ENCODE measurements at regions not wholly inside any gene's neighbourhood (a gene's known extent, or its start where the extent isn't known, plus 50 kb on each side); places are given as distances from the start of the nearest gene placed in this dataset.

- H3K27ac ChIP-seq (ENCODE audit: low read depth, low read length, poor library complexity, severe bottlenecking), result no peak overlapping the region
- no peak for DNase-seq (ENCODE audit: low spot score)
- no peak for TF ChIP-seq EZH2phosphoT487 (IDR thresholded peaks at IDR 0.05; ENCODE audit: borderline replicate concordance, low read depth, low read length)
- no peak for TF ChIP-seq CTCF (conservative IDR thresholded peaks at IDR 0.05; ENCODE audit: low read length)
- no peak overlapping the region for H3K4me3 ChIP-seq (ENCODE audit: low read depth, low read length, poor library complexity, severe bottlenecking)
- H3K36me3 ChIP-seq (ENCODE audit: insufficient read depth, low read length), result no peaks in the 10 kb centered on the region
- H3K4me1 ChIP-seq (ENCODE audit: insufficient read depth, low read length, poor library complexity, severe bottlenecking), result no peaks in the 10 kb centered on the region
- no TSS peak for BruUV-seq (replicated peaks)
- no peak overlapping the region for H2AFZ ChIP-seq (ENCODE audit: low read length)
- no peak overlapping the region for H3K4me2 ChIP-seq (ENCODE audit: low read length)
- no peaks in the 10 kb centered on the region for H3K9me2 ChIP-seq (ENCODE audit: insufficient read depth, low read length)
- intact Hi-C loops (cut with micrococcal nuclease; ENCODE audit: unreplicated experiment), result no loop called here
- POLR2A ChIA-PET, result interaction anchor here (0.7 kb wide), 1 partner anchor 54 kb away, joined by 3 read pairs; no protein-coding TSS in a partner anchor
- H4K20me1 ChIP-seq (ENCODE audit: insufficient read depth, low read length), result no peaks in the 10 kb centered on the region
- CTCF ChIA-PET (ENCODE audit: unreplicated experiment), result no interaction called here
- no peaks in the 10 kb centered on the region for H3K79me2 ChIP-seq (ENCODE audit: insufficient read depth, low read depth, low read length)
- H3K9me3 ChIP-seq (ENCODE audit: low read length), result no peaks in the 10 kb centered on the region
Measured at GRCh38 chr1:194990483-194990882, 1617.8 kb downstream of the KCNT2 start.

GRCh38 chr1:194975913-194976312 is 1632.3 kb downstream of the KCNT2 start:
- DNase-seq (ENCODE audit: low spot score), result no peak
- H3K4me2 ChIP-seq (ENCODE audit: low read length), result no peak overlapping the region
- TF ChIP-seq CTCF (conservative IDR thresholded peaks at IDR 0.05; ENCODE audit: low read length) (no peak), EZH2phosphoT487 (IDR thresholded peaks at IDR 0.05; ENCODE audit: borderline replicate concordance, low read depth, low read length) (no peak)
- no peaks in the 10 kb centered on the region for H4K20me1 ChIP-seq (ENCODE audit: insufficient read depth, low read length)
- H3K9me3 ChIP-seq (ENCODE audit: low read length), result no peaks in the 10 kb centered on the region
- no peak overlapping the region for H2AFZ ChIP-seq (ENCODE audit: low read length)
- H3K4me1 ChIP-seq (ENCODE audit: insufficient read depth, low read length, poor library complexity, severe bottlenecking), result no peaks in the 10 kb centered on the region
- H3K9me2 ChIP-seq (ENCODE audit: insufficient read depth, low read length), result no peaks in the 10 kb centered on the region
- H3K36me3 ChIP-seq (ENCODE audit: insufficient read depth, low read length), result no peaks in the 10 kb centered on the region
- no TSS peak for BruUV-seq (replicated peaks)
- POLR2A ChIA-PET, result no interaction called here
- CTCF ChIA-PET (ENCODE audit: unreplicated experiment), result no interaction called here
- H3K27ac ChIP-seq (ENCODE audit: low read depth, low read length, poor library complexity, severe bottlenecking), result no peak overlapping the region
- H3K79me2 ChIP-seq (ENCODE audit: insufficient read depth, low read depth, low read length), result no peaks in the 10 kb centered on the region
- H3K4me3 ChIP-seq (ENCODE audit: low read depth, low read length, poor library complexity, severe bottlenecking), result no peak overlapping the region
- intact Hi-C loops (cut with micrococcal nuclease; ENCODE audit: unreplicated experiment), result no loop called here

GRCh38 chr1:194968916-194969315 is 1639.3 kb downstream of the KCNT2 start:
- TF ChIP-seq CTCF (conservative IDR thresholded peaks at IDR 0.05; ENCODE audit: low read length) (no peak), EZH2phosphoT487 (IDR thresholded peaks at IDR 0.05; ENCODE audit: borderline replicate concordance, low read depth, low read length) (no peak)
- Histone ChIP-seq H4K20me1 (ENCODE audit: insufficient read depth, low read length) (no peaks in the 10 kb centered on the region), H3K36me3 (ENCODE audit: insufficient read depth, low read length) (no peaks in the 10 kb centered on the region), H2AFZ (ENCODE audit: low read length) (no peak overlapping the region), H3K9me3 (ENCODE audit: low read length) (no peaks in the 10 kb centered on the region), H3K27ac (ENCODE audit: low read depth, low read length, poor library complexity, severe bottlenecking) (no peak overlapping the region), H3K4me3 (ENCODE audit: low read depth, low read length, poor library complexity, severe bottlenecking) (no peak overlapping the region), H3K4me1 (ENCODE audit: insufficient read depth, low read length, poor library complexity, severe bottlenecking) (no peaks in the 10 kb centered on the region), H3K4me2 (ENCODE audit: low read length) (no peak overlapping the region), H3K79me2 (ENCODE audit: insufficient read depth, low read depth, low read length) (no peaks in the 10 kb centered on the region), H3K9me2 (ENCODE audit: insufficient read depth, low read length) (no peaks in the 10 kb centered on the region)
- intact Hi-C loops (cut with micrococcal nuclease; ENCODE audit: unreplicated experiment), result no loop called here
- POLR2A ChIA-PET, result no interaction called here
- BruUV-seq (replicated peaks), result no TSS peak
- DNase-seq (ENCODE audit: low spot score), result no peak
- CTCF ChIA-PET (ENCODE audit: unreplicated experiment), result no interaction called here
